Ishikawa (cell line): ENCODE measurements at regions not wholly inside any gene's neighbourhood (a gene's known extent, or its start where the extent isn't known, plus 50 kb on each side); places are given as distances from the start of the nearest gene placed in this dataset.

Source experiments
- CEBPB ChIP-seq: IDR thresholded peaks from 2 replicates; pipeline ENCODE4 v1.6.1; 2012
- CREB1 ChIP-seq: IDR thresholded peaks from 2 replicates; pipeline ENCODE4 v1.6.1; 2012; ENCODE audit warnings: low read depth
- EGR1 ChIP-seq: IDR thresholded peaks from 2 replicates; pipeline ENCODE4 v1.6.1; 2012
- EP300 ChIP-seq: IDR thresholded peaks from 2 replicates; pipeline ENCODE4 v1.6.1; 2012; ENCODE audit warnings: borderline replicate concordance
- FOXM1 ChIP-seq: IDR thresholded peaks from 2 replicates; pipeline ENCODE4 v1.6.1; 2012; ENCODE audit warnings: low read depth, borderline replicate concordance
- MAX ChIP-seq: IDR thresholded peaks from 2 replicates; pipeline ENCODE4 v1.6.1; 2012
- NFIC ChIP-seq: IDR thresholded peaks from 2 replicates; pipeline ENCODE4 v1.6.1; 2012
- RAD21 ChIP-seq: IDR thresholded peaks from 2 replicates; pipeline ENCODE4 v1.6.1; 2012; ENCODE audit warnings: low read depth
- REST ChIP-seq: IDR thresholded peaks from 2 replicates; pipeline ENCODE4 v1.6.1; 2012; ENCODE audit warnings: low read depth, mild to moderate bottlenecking
- TAF1 ChIP-seq: IDR thresholded peaks from 2 replicates; pipeline ENCODE4 v1.6.1; 2012; ENCODE audit warnings: low read depth, mild to moderate bottlenecking
- TCF12 ChIP-seq: IDR thresholded peaks from 2 replicates; pipeline ENCODE4 v1.6.1; 2012; ENCODE audit warnings: low read depth
- TEAD4 ChIP-seq: IDR thresholded peaks from 2 replicates; pipeline ENCODE4 v1.6.1; 2012
- USF1 ChIP-seq: IDR thresholded peaks from 2 replicates; pipeline ENCODE4 v1.6.1; 2012
- YY1 ChIP-seq: IDR thresholded peaks from 2 replicates; pipeline ENCODE4 v1.6.1; 2012; ENCODE audit warnings: low read depth
- ZBTB7A ChIP-seq: IDR thresholded peaks from 2 replicates; pipeline ENCODE4 v1.6.1; 2012; ENCODE audit warnings: low read depth

- TF ChIP-seq YY1 (no peak), TEAD4 (no peak), NFIC (no peak), CEBPB (no peak), USF1 (no peak), EGR1 (no peak), REST (no peak), MAX (no peak), TAF1 (no peak), CREB1 (no peak), EP300 (no peak), RAD21 (no peak), TCF12 (no peak), FOXM1 (no peak), ZBTB7A (no peak)
Observed at GRCh38 chr15:94785091-94785490, 553.7 kb downstream of the MCTP2 start.

GRCh38 chr15:94791008-94791407, 559.6 kb downstream of the MCTP2 start:
- no peak for TF ChIP-seq CREB1
- no peak for TF ChIP-seq RAD21
- TF ChIP-seq ZBTB7A, result no peak
- TF ChIP-seq TAF1, result no peak
- TF ChIP-seq YY1, result no peak
- TF ChIP-seq MAX, result no peak
- TF ChIP-seq USF1, result no peak
- no peak for TF ChIP-seq EP300
- no peak for TF ChIP-seq TCF12
- no peak for TF ChIP-seq EGR1
- TF ChIP-seq REST, result no peak
- no peak for TF ChIP-seq FOXM1
- no peak for TF ChIP-seq TEAD4
- TF ChIP-seq CEBPB, result no peak
- no peak for TF ChIP-seq NFIC

GRCh38 chr15:94791510-94791909, 560.1 kb downstream of the MCTP2 start:
- TF ChIP-seq NFIC, result no peak
- TF ChIP-seq USF1, result no peak
- TF ChIP-seq TCF12, result no peak

GRCh38 chr15:94792196-94792595, 560.8 kb downstream of the MCTP2 start:
- TF ChIP-seq MAX, result no peak
- TF ChIP-seq TEAD4, result no peak
- no peak for TF ChIP-seq CEBPB
- no peak for TF ChIP-seq ZBTB7A
- no peak for TF ChIP-seq REST
- no peak for TF ChIP-seq USF1
- TF ChIP-seq EGR1, result no peak
- TF ChIP-seq CREB1, result no peak
- TF ChIP-seq YY1, result no peak
- TF ChIP-seq EP300, result no peak
- no peak for TF ChIP-seq FOXM1
- TF ChIP-seq TCF12, result no peak
- TF ChIP-seq TAF1, result no peak
- TF ChIP-seq NFIC, result no peak
- no peak for TF ChIP-seq RAD21
